SK-N-SH treated with all-trans-retinoic acid at 6 μM for 48 hours (cell line): ENCODE measurements at regions not wholly inside any gene's neighbourhood (a gene's known extent, or its start where the extent isn't known, plus 50 kb on each side); places are given as distances from the start of the nearest gene placed in this dataset.

ENCODE experiments used
- ATAC-seq: fragments of 200-7000 bp; cut with Tn5 transposase; 3 replicates; pipeline ENCODE4 v1.9.1; 2020; ENCODE audit warnings: mild to moderate bottlenecking, moderate library complexity
- ARNTL ChIP-seq: fragments of 450-650 bp; formaldehyde crosslinking; IDR thresholded peaks from 2 replicates; pipeline ENCODE4 v1.5.0; 2020; ENCODE audit warnings: low read depth, mild to moderate bottlenecking, moderate library complexity, borderline replicate concordance
- BACH2 ChIP-seq: fragments of 250-450 bp; sonication (Bioruptor Pico); IDR thresholded peaks from 2 replicates; pipeline ENCODE4 v1.9.0; 2021; ENCODE audit warnings: mild to moderate bottlenecking, borderline replicate concordance
- CREB5 ChIP-seq: fragments of 250-450 bp; sonication (Bioruptor Pico); IDR thresholded peaks from 2 replicates; pipeline ENCODE4 v1.5.1; 2020; ENCODE audit warnings: low read depth, mild to moderate bottlenecking, moderate library complexity
- CSDC2 ChIP-seq: fragments of 250-450 bp; sonication (Bioruptor Pico); IDR thresholded peaks from 2 replicates; pipeline ENCODE4 v1.5.0; 2020; ENCODE audit warnings: mild to moderate bottlenecking, moderate library complexity
- CSRNP3 ChIP-seq: fragments of 250-450 bp; sonication (Bioruptor Pico); IDR thresholded peaks from 2 replicates; pipeline ENCODE4 v1.5.1; 2021; ENCODE audit warnings: mild to moderate bottlenecking, moderate library complexity
- ESRRG ChIP-seq: fragments of 250-450 bp; sonication (Bioruptor Pico); IDR thresholded peaks from 2 replicates; pipeline ENCODE4 v1.6.1; 2021; ENCODE audit warnings: mild to moderate bottlenecking
- GLIS3 ChIP-seq: fragments of 250-450 bp; sonication (Bioruptor Pico); IDR thresholded peaks from 2 replicates; pipeline ENCODE4 v1.5.0; 2020; ENCODE audit warnings: mild to moderate bottlenecking, moderate library complexity
- ISL1 ChIP-seq: fragments of 250-450 bp; sonication (Bioruptor Pico); IDR thresholded peaks from 2 replicates; pipeline ENCODE4 v2.1.2; 2022; ENCODE audit warnings: mild to moderate bottlenecking, moderate library complexity
- OSR1 ChIP-seq: fragments of 250-450 bp; sonication (Bioruptor Pico); IDR thresholded peaks from 2 replicates; pipeline ENCODE4 v1.8.0; 2022; ENCODE audit warnings: moderate library complexity, mild to moderate bottlenecking, inconsistent platforms
- PATZ1 ChIP-seq: fragments of 250-450 bp; sonication (Bioruptor Pico); IDR thresholded peaks from 2 replicates; pipeline ENCODE4 v1.8.0; 2020; ENCODE audit warnings: mild to moderate bottlenecking, moderate library complexity, borderline replicate concordance
- PPARA ChIP-seq: fragments of 250-450 bp; sonication (Bioruptor Pico); IDR thresholded peaks from 2 replicates; pipeline ENCODE4 v1.5.0; 2020; ENCODE audit warnings: mild to moderate bottlenecking, borderline replicate concordance
- SNAI2 ChIP-seq: fragments of 250-450 bp; sonication (Bioruptor Pico); IDR thresholded peaks from 2 replicates; pipeline ENCODE4 v1.5.0; 2020; ENCODE audit warnings: mild to moderate bottlenecking, moderate library complexity
- TOX ChIP-seq: fragments of 250-450 bp; sonication (Bioruptor Pico); IDR thresholded peaks from 2 replicates; pipeline ENCODE4 v1.8.0; 2021; ENCODE audit warnings: mild to moderate bottlenecking, moderate library complexity, borderline replicate concordance
- ZC3H10 ChIP-seq: fragments of 250-450 bp; sonication (Bioruptor Pico); IDR thresholded peaks from 2 replicates; pipeline ENCODE4 v1.5.1; 2021; ENCODE audit warnings: mild to moderate bottlenecking, moderate library complexity
- ZFP3 ChIP-seq: fragments of 250-450 bp; sonication (Bioruptor Pico); IDR thresholded peaks from 2 replicates; pipeline ENCODE4 v1.5.0; 2020; ENCODE audit warnings: mild to moderate bottlenecking, moderate library complexity
- ZFP30 ChIP-seq: fragments of 450-650 bp; formaldehyde crosslinking; IDR thresholded peaks from 2 replicates; pipeline ENCODE4 v1.5.0; 2022; ENCODE audit warnings: mild to moderate bottlenecking, moderate library complexity
- ZNF565 ChIP-seq: fragments of 450-650 bp; formaldehyde crosslinking; conservative IDR thresholded peaks from 2 replicates; pipeline ENCODE4 v1.5.0; 2020; ENCODE audit warnings: low read depth, mild to moderate bottlenecking, moderate library complexity
- ZNF70 ChIP-seq: fragments of 450-650 bp; formaldehyde crosslinking; IDR thresholded peaks from 2 replicates; pipeline ENCODE4 v1.5.0; 2020; ENCODE audit warnings: mild to moderate bottlenecking, moderate library complexity
- ZNF8 ChIP-seq: fragments of 450-650 bp; formaldehyde crosslinking; IDR thresholded peaks from 2 replicates; pipeline ENCODE4 v1.5.0; 2020; ENCODE audit warnings: mild to moderate bottlenecking, moderate library complexity

- no peak for TF ChIP-seq CREB5 (CRISPR knock-in tag)
Observed at GRCh38 chr2:19809206-19809605, 92.6 kb downstream of the TTC32 start (continued).

GRCh38 chr2:19807866-19808265, 93.9 kb downstream of the TTC32 start:
- no peak for ATAC-seq
- TF ChIP-seq TOX (CRISPR knock-in tag), result no peak
- no peak for TF ChIP-seq ZC3H10 (CRISPR knock-in tag)
- TF ChIP-seq GLIS3 (CRISPR knock-in tag), result no peak
- no peak for TF ChIP-seq ZNF70
- TF ChIP-seq ISL1 (CRISPR knock-in tag), result no peak
- TF ChIP-seq PATZ1 (CRISPR knock-in tag), result no peak
- TF ChIP-seq OSR1 (CRISPR knock-in tag), result no peak
- no peak for TF ChIP-seq ESRRG (CRISPR knock-in tag)
- TF ChIP-seq SNAI2 (CRISPR knock-in tag), result no peak
- no peak for TF ChIP-seq ZFP30 (CRISPR knock-in tag)
- no peak for TF ChIP-seq CSRNP3
- TF ChIP-seq ZNF8 (CRISPR knock-in tag), result no peak
- no peak for TF ChIP-seq ZNF565 (CRISPR knock-in tag)
- TF ChIP-seq CSDC2 (CRISPR knock-in tag), result no peak
- TF ChIP-seq CREB5 (CRISPR knock-in tag), result no peak
- TF ChIP-seq, all 23 proteins: peak for 0

GRCh38 chr2:19807346-19807745, 94.4 kb downstream of the TTC32 start:
- ATAC-seq, result no peak
- TF ChIP-seq ZNF70 (no peak), CSRNP3 (no peak), GLIS3 (CRISPR knock-in tag) (no peak), SNAI2 (CRISPR knock-in tag) (no peak)

GRCh38 chr2:19806591-19806990, 95.2 kb downstream of the TTC32 start:
- ATAC-seq, result no peak
- no peak for TF ChIP-seq ZNF70
- no peak for TF ChIP-seq ARNTL (CRISPR knock-in tag)
- no peak for TF ChIP-seq ZFP3 (CRISPR knock-in tag)
- TF ChIP-seq TOX (CRISPR knock-in tag), result no peak
- TF ChIP-seq BACH2 (CRISPR knock-in tag), result no peak
- no peak for TF ChIP-seq PPARA (CRISPR knock-in tag)
- TF ChIP-seq CSRNP3, result no peak
- TF ChIP-seq GLIS3 (CRISPR knock-in tag), result no peak
